Liver (tissue), 3 donors: ENCODE measurements at regions not wholly inside any gene's neighbourhood (a gene's known extent, or its start where the extent isn't known, plus 50 kb on each side); places are given as distances from the start of the nearest gene placed in this dataset.

ENCODE experiments used
- ATF3 ChIP-seq: IDR thresholded peaks from 2 replicates; pipeline ENCODE4 v1.6.1; 2016; ENCODE audit warnings: antibody characterized with exemption
- CTCF ChIP-seq: fragments of 150-350 bp; IDR thresholded peaks from 2 replicates; pipeline ENCODE4 v1.5.1; 2017; ENCODE audit warnings: improper control_type of control experiment, low read depth, low read length; ENCODE audit not compliant: missing input control
- EGR1 ChIP-seq, 2 donors: IDR thresholded peaks; 2 replicates each; pipeline ENCODE4 v1.6.1; 2016 to 2018; ENCODE audit warnings: antibody characterized with exemption in 2 of 2, low read depth in 2 of 2
- GABPA ChIP-seq, 2 donors: IDR thresholded peaks in 1 of 2; conservative IDR thresholded peaks in 1 of 2; 2 replicates each; pipeline ENCODE4 v1.6.1; 2016; ENCODE audit warnings: antibody characterized with exemption in 2 of 2, mild to moderate bottlenecking in 1 of 2, moderate library complexity in 1 of 2
- JUND ChIP-seq, 2 donors: IDR thresholded peaks; 2 replicates each; pipeline ENCODE4 v1.6.1; 2016; ENCODE audit warnings: antibody characterized with exemption in 2 of 2
- MAX ChIP-seq: IDR thresholded peaks from 2 replicates; pipeline ENCODE4 v1.6.1; 2016; ENCODE audit warnings: antibody characterized with exemption
- NR2F2 ChIP-seq: IDR thresholded peaks from 2 replicates; pipeline ENCODE4 v1.6.1; 2016; ENCODE audit warnings: antibody characterized with exemption
- RAD21 ChIP-seq, 2 donors: IDR thresholded peaks; 2 replicates each; pipeline ENCODE4 v1.6.1; 2016; ENCODE audit warnings: antibody characterized with exemption in 2 of 2, mild to moderate bottlenecking in 2 of 2
- REST ChIP-seq: IDR thresholded peaks from 2 replicates; pipeline ENCODE4 v1.6.1; 2016; ENCODE audit warnings: antibody characterized with exemption, mild to moderate bottlenecking
- RXRA ChIP-seq, 2 donors: IDR thresholded peaks; 2 replicates each; pipeline ENCODE4 v1.6.1; 2017 to 2018; ENCODE audit warnings: antibody characterized with exemption in 2 of 2, mild to moderate bottlenecking in 1 of 2
- SP1 ChIP-seq: IDR thresholded peaks from 2 replicates; pipeline ENCODE4 v1.6.1; 2018; ENCODE audit warnings: antibody characterized with exemption, mild to moderate bottlenecking
- TAF1 ChIP-seq: conservative IDR thresholded peaks from 2 replicates; pipeline ENCODE4 v1.6.1; 2016; ENCODE audit warnings: antibody characterized with exemption, mild to moderate bottlenecking
- YY1 ChIP-seq: IDR thresholded peaks from 2 replicates; pipeline ENCODE4 v1.6.1; 2016; ENCODE audit warnings: antibody characterized with exemption, mild to moderate bottlenecking
- ZBTB33 ChIP-seq: IDR thresholded peaks from 2 replicates; pipeline ENCODE4 v1.6.1; 2016; ENCODE audit warnings: antibody characterized with exemption
- donor health status: healthy.
- donor health status: healthy.

- TF ChIP-seq RAD21 (IDR thresholded peaks at IDR 0.05): no peak
- no peak for TF ChIP-seq CTCF
- no peak for TF ChIP-seq ATF3
- TF ChIP-seq REST: no peak
- TF ChIP-seq JUND (IDR thresholded peaks at IDR 0.05): no peak
- no peak for TF ChIP-seq GABPA (IDR thresholded peaks at IDR 0.05 in 1 of 2, conservative IDR thresholded peaks at IDR 0.05 in 1 of 2)
- TF ChIP-seq YY1: no peak
- no peak for TF ChIP-seq TAF1
- no peak for TF ChIP-seq SP1
- no peak for TF ChIP-seq MAX
- no peak for TF ChIP-seq EGR1 (IDR thresholded peaks at IDR 0.05; ENCODE audit: low read depth in 2 of 2)
- no peak for TF ChIP-seq RXRA (IDR thresholded peaks at IDR 0.05)
- no peak for TF ChIP-seq ZBTB33
- no peak for TF ChIP-seq NR2F2
Observed at GRCh38 chr4:43607400-43607799, 714.9 kb downstream of the GRXCR1 start.
